Mesothelial cell of epicardium (in vitro differentiated cells): ENCODE measurements at regions not wholly inside any gene's neighbourhood (a gene's known extent, or its start where the extent isn't known, plus 50 kb on each side); places are given as distances from the start of the nearest gene placed in this dataset.
A peak's percentile ranks its signal among the peaks of the same experiment; 100 is the strongest.

Source experiments
- DNase-seq, 2 experiments: peaks; one replicate each; pipeline ENCODE4 v3.0.0; 2021; ENCODE audit warnings: low spot score in 2 of 2; ENCODE audit not compliant: unreplicated experiment in 2 of 2
- H3K27ac Mint-ChIP-seq: 2 replicates; pipeline ENCODE4 v1.8.0; 2021; ENCODE audit warnings: mixed read lengths
- H3K27me3 Mint-ChIP-seq: 2 replicates; pipeline ENCODE4 v1.8.0; 2021; ENCODE audit warnings: low read depth, mixed read lengths
- H3K36me3 Mint-ChIP-seq: 2 replicates; pipeline ENCODE4 v1.8.0; 2021; ENCODE audit warnings: mixed read lengths
- H3K4me1 Mint-ChIP-seq: 2 replicates; pipeline ENCODE4 v1.8.0; 2021; ENCODE audit warnings: mixed read lengths
- H3K4me3 Mint-ChIP-seq: 2 replicates; pipeline ENCODE4 v1.8.0; 2021; ENCODE audit warnings: mild to moderate bottlenecking, moderate library complexity, mixed read lengths
- H3K9me3 Mint-ChIP-seq: 2 replicates; pipeline ENCODE4 v1.8.0; 2021; ENCODE audit warnings: mixed read lengths
- CTCF ChIP-seq: fragments of 200-600 bp; sonication (generic); IDR thresholded peaks from one replicate; pipeline ENCODE4 v1.5.0; 2021; ENCODE audit warnings: antibody characterized with exemption; ENCODE audit not compliant: unreplicated experiment

DNA sequence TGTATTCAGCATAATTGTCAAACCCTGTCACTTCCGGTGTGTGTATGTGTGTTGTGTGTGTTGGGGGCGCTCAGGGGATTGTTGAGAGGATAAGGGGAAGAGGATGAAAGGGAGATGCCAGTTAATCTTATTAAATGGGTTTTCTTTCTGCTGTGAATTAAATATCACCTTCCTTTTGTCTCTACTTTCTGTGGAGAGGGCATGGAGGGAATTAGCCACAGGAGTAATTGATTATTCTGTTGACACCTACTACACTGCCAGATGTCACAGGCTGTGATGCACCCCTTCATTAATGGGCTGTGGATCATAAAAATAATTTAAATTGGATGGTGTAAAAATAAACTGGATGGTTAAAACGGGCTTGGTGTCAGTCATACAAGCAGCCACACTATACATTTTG lies 311.9 kb downstream of the MDFIC start:
- DNase-seq: no peak
- H3K36me3 Mint-ChIP-seq: peaks cover 9% of the 10 kb centered on the region
- H3K4me3 Mint-ChIP-seq: no peak overlapping the region
- H3K4me1 Mint-ChIP-seq: peaks cover 29% of the 10 kb centered on the region
- no peaks in the 10 kb centered on the region for H3K27me3 Mint-ChIP-seq
- H3K9me3 Mint-ChIP-seq: peaks cover 17% of the 10 kb centered on the region
- no peak overlapping the region for H3K27ac Mint-ChIP-seq
- TF ChIP-seq CTCF: no peak

GRCh38 chr7:115232041-115232440 lies 310.1 kb downstream of the MDFIC start:
- H3K27me3 Mint-ChIP-seq: peaks cover 1% of the 10 kb centered on the region
- DNase-seq: no peak
- no peak for TF ChIP-seq CTCF
- no peak overlapping the region for H3K4me3 Mint-ChIP-seq
- peaks cover 17% of the 10 kb centered on the region for H3K9me3 Mint-ChIP-seq
- H3K36me3 Mint-ChIP-seq: peaks cover 9% of the 10 kb centered on the region
- H3K4me1 Mint-ChIP-seq: peaks cover 31% of the 10 kb centered on the region
- H3K27ac Mint-ChIP-seq: no peak overlapping the region

DNA sequence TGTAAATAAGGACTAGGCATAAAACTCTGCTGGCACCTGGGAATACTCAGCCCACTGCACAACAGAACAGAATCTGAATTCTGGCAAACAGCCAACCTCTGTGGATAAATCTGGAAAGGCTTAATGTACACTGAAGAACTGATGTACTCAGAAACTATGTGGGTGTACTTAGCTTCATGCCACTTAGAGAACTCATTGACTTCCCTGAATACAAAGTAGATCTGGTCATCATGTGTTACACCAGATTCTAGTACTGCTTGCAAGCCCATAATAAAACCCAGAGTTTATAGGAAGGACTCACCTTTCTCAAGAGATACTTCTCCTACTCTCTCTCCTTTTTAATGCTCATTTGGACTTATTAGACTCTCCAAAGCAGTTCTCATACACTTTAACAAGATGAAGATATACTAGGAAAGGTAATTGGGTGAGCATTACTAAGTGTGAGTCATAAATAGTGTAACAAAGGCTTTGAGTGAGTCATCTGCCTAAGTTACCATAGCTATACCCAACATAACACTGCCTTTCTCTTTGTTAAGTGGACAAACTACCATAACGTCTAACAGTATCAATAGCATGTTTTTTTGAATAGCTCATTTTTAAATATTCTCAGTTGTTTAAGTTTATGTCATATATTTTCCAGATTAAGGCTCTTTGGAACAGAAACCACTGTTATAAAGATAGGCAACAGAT lies 309.1 kb downstream of the MDFIC start:
- TF ChIP-seq CTCF: no peak
- H3K36me3 Mint-ChIP-seq: peaks cover 9% of the 10 kb centered on the region
- no peak overlapping the region for H3K4me3 Mint-ChIP-seq
- peaks cover 12% of the 10 kb centered on the region for H3K9me3 Mint-ChIP-seq
- peaks cover 37% of the 10 kb centered on the region for H3K4me1 Mint-ChIP-seq
- DNase-seq: no peak
- peak overlapping the region; percentile 66 for H3K27ac Mint-ChIP-seq
- peaks cover 1% of the 10 kb centered on the region for H3K27me3 Mint-ChIP-seq

DNA sequence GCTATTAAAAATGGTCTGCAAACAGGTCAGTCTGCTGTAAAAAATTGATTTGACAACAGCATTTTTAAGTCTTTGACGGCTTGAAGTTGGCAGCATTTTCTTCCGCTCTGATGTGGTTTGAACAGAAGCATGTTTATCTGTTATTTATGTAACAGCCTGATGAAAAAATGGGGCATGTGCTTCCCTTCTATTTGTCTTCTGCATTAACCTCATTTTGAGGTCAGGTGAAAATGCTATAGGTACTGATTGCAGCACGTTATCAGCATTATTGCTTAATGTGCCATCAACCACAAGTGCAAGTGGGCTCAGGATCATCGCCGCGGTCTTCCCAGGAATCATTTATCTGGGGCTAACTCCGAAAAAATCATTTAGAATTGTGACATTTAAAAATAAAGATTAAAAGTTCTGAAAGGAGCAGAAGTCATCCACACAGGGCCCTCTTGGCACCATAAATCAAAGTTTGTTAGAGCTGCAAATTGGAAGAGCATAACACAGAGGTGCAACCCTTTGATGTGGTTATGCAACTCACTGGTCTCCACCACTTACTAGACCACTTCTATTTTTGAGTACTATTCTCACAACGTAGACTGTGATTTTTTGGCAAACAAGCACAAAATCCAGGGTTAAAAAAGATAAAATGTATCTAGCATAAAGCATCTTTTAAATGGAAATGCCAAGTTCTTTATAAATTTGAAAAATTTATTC lies 307.7 kb downstream of the MDFIC start:
- peaks cover 41% of the 10 kb centered on the region for H3K4me1 Mint-ChIP-seq
- no peak overlapping the region for H3K4me3 Mint-ChIP-seq
- H3K36me3 Mint-ChIP-seq: no peaks in the 10 kb centered on the region
- TF ChIP-seq CTCF: no peak
- DNase-seq: no peak
- H3K27ac Mint-ChIP-seq: no peak overlapping the region
- H3K27me3 Mint-ChIP-seq: peaks cover 8% of the 10 kb centered on the region
- no peaks in the 10 kb centered on the region for H3K9me3 Mint-ChIP-seq

GRCh38 chr7:115227473-115228235 lies 305.8 kb downstream of the MDFIC start:
- Mint-ChIP-seq H3K4me1 (peaks cover 44% of the 10 kb centered on the region), H3K4me3 (no peak overlapping the region), H3K9me3 (no peaks in the 10 kb centered on the region), H3K27me3 (peaks cover 8% of the 10 kb centered on the region), H3K27ac (no peak overlapping the region), H3K36me3 (no peaks in the 10 kb centered on the region)
- no peak for TF ChIP-seq CTCF
- no peak for DNase-seq
